ENCODE measurements at regions not wholly inside any gene's neighbourhood (a gene's known extent, or its start where the extent isn't known, plus 50 kb on each side); places are given as distances from the start of the nearest gene placed in this dataset.
"Not testable (repeated sequence)": the region's sequence is repeated elsewhere in the genome, so short reads cannot be mapped to it uniquely, and the experiment has no call there.

- DNase-seq (ENCODE audit: low read depth) = no peak
Observed at GRCh38 chr5:128798871-128799270, 166.4 kb upstream of the SLC27A6 start.

GRCh38 chr5:128799945-128800344, 165.3 kb upstream of the SLC27A6 start:
- no peak for DNase-seq (ENCODE audit: low read depth)

- DNase-seq (ENCODE audit: low read depth) = no peak
Observed at GRCh38 chr5:128800377-128800776, 164.9 kb upstream of the SLC27A6 start.

- no peak for DNase-seq (ENCODE audit: low read depth)
Observed at GRCh38 chr5:128813317-128814070, 151.8 kb upstream of the SLC27A6 start.

GRCh38 chr5:128815201-128815600, 150.1 kb upstream of the SLC27A6 start:
- peak; percentile 1 for DNase-seq (ENCODE audit: low read depth)

- peak; percentile 65 for DNase-seq (ENCODE audit: low read depth)
Observed at GRCh38 chr5:128825826-128826225, 139.5 kb upstream of the SLC27A6 start.

GRCh38 chr5:128826275-128826674, 139.0 kb upstream of the SLC27A6 start:
- DNase-seq (ENCODE audit: low read depth) = peak; percentile 6

- DNase-seq (ENCODE audit: low read depth) = no peak
Observed at GRCh38 chr5:128836571-128836970, 128.7 kb upstream of the SLC27A6 start.

- DNase-seq (ENCODE audit: low read depth) = no peak
Observed at GRCh38 chr5:128838623-128839022, 126.7 kb upstream of the SLC27A6 start.

- DNase-seq (ENCODE audit: low read depth) = peak; percentile 27
Observed at GRCh38 chr5:128842241-128842640, 123.0 kb upstream of the SLC27A6 start.

- peak; percentile 27 for DNase-seq (ENCODE audit: low read depth)
Observed at GRCh38 chr5:128844354-128844923, 120.8 kb upstream of the SLC27A6 start.

GRCh38 chr5:128850049-128850448, 115.2 kb upstream of the SLC27A6 start:
- DNase-seq (ENCODE audit: low read depth) = no peak

GRCh38 chr5:128854931-128855330, 110.4 kb upstream of the SLC27A6 start:
- DNase-seq (ENCODE audit: low read depth) = no peak

- DNase-seq (ENCODE audit: low read depth) = peak; percentile 7
Observed at GRCh38 chr5:128857076-128857677, 108.1 kb upstream of the SLC27A6 start.

- no peak for DNase-seq (ENCODE audit: low read depth)
Observed at GRCh38 chr5:128858995-128859394, 106.3 kb upstream of the SLC27A6 start.

- DNase-seq (ENCODE audit: low read depth) = not testable (repeated sequence)
Observed at GRCh38 chr5:128861155-128861554, 104.1 kb upstream of the SLC27A6 start.

GRCh38 chr5:128869970-128870369, 95.3 kb upstream of the SLC27A6 start:
- DNase-seq (ENCODE audit: low read depth) = no peak

- no peak for DNase-seq (ENCODE audit: low read depth)
Observed at GRCh38 chr5:128870373-128870772, 94.9 kb upstream of the SLC27A6 start.

GRCh38 chr5:128870923-128871322, 94.4 kb upstream of the SLC27A6 start:
- DNase-seq (ENCODE audit: low read depth) = peak; percentile 2

- no peak for DNase-seq (ENCODE audit: low read depth)
Observed at GRCh38 chr5:128876569-128877382, 88.5 kb upstream of the SLC27A6 start.

- no peak for DNase-seq (ENCODE audit: low read depth)
Observed at GRCh38 chr5:128877476-128877875, 87.8 kb upstream of the SLC27A6 start.

GRCh38 chr5:128881502-128882018, 83.7 kb upstream of the SLC27A6 start:
- no peak for DNase-seq (ENCODE audit: low read depth)
